ENCODE measurements at regions not wholly inside any gene's neighbourhood (a gene's known extent, or its start where the extent isn't known, plus 50 kb on each side); places are given as distances from the start of the nearest gene placed in this dataset.
A peak's percentile ranks its signal among the peaks of the same experiment; 100 is the strongest.
"Not testable (repeated sequence)": the region's sequence is repeated elsewhere in the genome, so short reads cannot be mapped to it uniquely, and the experiment has no call there.

DNA sequence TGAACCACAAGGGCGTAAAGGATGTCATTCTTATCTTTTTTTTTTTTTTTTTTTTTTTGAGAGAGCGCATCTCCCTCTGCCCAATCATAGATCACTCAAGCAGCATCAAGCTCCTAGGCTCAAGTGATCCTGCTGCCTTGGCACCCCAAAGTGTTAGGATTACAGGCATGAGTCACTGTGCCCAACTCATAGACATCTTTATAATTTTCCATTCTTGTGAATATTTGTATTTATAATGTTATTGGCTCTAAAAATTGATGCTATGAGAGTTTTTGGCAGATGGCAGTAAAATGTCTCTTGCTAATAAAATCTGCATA is 128.7 kb downstream of the AKR1D1 start:
- Mint-ChIP-seq H3K9me3 (peaks cover 0 to 3% (median 0%) of the 10 kb centered on the region in 3 donors), H3K4me1 (peaks cover 0 to 1% (median 0%) of the 10 kb centered on the region in 3 donors), H3K27ac (no peak overlapping the region)

DNA sequence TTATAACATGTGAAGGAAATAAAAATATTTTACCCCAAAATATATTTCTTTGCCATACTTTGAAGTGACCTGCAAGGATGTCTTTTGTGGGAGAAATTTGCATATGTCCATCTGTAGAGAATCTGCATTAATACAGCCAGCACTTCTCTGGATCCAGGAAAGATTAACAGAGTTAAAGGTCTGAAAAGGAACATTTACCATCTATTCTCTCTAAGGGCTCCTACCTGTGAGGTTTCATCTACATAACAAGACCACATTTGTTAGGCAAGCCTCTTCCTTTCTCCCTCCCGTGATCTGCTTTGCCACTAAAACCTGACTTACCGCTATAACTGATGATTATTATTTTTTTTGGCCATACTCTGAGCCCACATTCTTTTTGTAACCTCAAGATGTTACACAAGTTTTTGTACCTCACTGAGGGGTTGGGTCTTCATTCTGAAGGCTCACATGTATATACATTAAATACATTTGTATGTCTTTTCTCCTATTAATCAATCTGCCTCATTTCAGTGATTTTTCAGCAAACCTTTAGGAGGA is 129.4 kb downstream of the AKR1D1 start:
- Mint-ChIP-seq H3K4me1 (peaks cover 0 to 1% (median 0%) of the 10 kb centered on the region in 3 donors), H3K4me3 (no peak overlapping the region), H3K36me3 (no peaks in the 10 kb centered on the region), H3K27me3 (no peaks in the 10 kb centered on the region), H3K9me3 (peaks cover 0 to 3% (median 0%) of the 10 kb centered on the region in 3 donors), H3K27ac (no peak overlapping the region)

More for the DNA sequence above, 128.7 kb downstream of the AKR1D1 start:
- Mint-ChIP-seq H3K36me3 (no peaks in the 10 kb centered on the region), H3K27me3 (no peaks in the 10 kb centered on the region), H3K4me3 (no peak overlapping the region)

DNA sequence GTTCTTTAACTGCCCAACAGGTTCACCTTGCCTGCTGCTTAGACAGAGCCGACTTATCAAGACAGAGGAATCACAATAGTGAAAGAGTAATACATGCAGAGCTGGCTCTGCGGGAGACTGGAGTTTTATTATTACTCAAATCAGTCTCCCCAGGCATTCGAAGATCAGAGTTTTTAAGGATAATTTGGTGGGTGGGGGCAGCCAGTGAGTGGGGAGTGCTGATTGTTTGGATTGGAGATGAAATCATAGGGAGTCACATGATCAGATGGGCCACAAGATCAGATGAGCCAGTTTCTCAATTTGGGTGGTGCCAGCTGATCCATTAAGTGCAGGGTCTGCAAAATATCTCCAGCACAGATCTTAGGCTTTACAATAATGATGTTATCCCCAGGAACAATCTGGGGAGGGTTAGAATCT is 131.3 kb downstream of the AKR1D1 start:
- peaks cover 0 to 1% (median 0%) of the 10 kb centered on the region in 3 donors for H3K4me1 Mint-ChIP-seq

DNA sequence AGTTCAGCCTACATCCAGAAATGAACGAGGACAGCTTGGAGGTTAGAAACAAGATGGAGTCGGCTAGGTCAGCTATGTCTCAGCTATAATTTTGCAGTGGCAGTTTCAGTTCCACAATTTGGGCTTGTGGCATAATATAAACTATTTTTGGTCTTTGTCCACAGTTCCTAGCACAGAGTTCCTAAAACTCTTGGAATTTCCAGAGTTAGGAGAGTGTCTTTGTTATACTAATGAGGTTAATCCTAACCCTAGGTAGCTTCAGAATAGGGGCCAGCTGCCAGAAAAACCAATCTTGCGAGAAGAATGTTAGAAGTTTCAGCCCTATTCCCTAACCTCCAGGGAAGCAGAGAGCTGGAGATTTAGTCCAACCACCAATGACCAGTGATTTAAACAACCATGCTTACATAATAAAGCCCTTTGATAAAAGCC is 131.9 kb downstream of the AKR1D1 start:
- Mint-ChIP-seq H3K9me3 (peaks cover 0 to 3% (median 0%) of the 10 kb centered on the region in 3 donors), H3K4me1 (peaks cover 0 to 1% (median 0%) of the 10 kb centered on the region in 3 donors), H3K27ac (no peak overlapping the region), H3K4me3 (no peak overlapping the region), H3K27me3 (no peaks in the 10 kb centered on the region), H3K36me3 (no peaks in the 10 kb centered on the region)

More for the DNA sequence above, 131.3 kb downstream of the AKR1D1 start:
- peaks cover 0 to 3% (median 0%) of the 10 kb centered on the region in 3 donors for H3K9me3 Mint-ChIP-seq
- H3K27ac Mint-ChIP-seq: no peak overlapping the region
- no peaks in the 10 kb centered on the region for H3K36me3 Mint-ChIP-seq
- H3K4me3 Mint-ChIP-seq: no peak overlapping the region
- no peaks in the 10 kb centered on the region for H3K27me3 Mint-ChIP-seq

DNA sequence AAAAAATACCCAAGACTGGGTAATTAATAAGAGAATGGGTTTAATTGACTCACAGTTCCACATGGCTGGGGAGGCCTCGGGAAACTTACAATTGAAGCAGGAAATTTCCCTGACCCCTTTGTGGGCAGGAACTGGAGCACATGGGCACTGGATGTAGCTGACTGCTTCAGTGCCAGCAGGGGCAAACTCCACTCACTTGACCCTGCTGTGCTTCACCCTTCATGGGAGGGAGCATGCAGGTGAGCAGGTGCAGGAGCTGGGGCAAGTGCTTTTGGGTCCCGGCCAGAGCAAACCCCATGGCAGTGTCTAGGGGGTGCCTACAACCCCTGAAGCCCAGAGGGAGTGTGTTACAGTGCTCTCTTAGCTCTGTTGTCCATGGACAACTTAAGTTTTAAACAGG is 132.6 kb downstream of the AKR1D1 start:
- Mint-ChIP-seq H3K27me3 (no peaks in the 10 kb centered on the region), H3K27ac (no peak overlapping the region), H3K4me3 (no peak overlapping the region), H3K4me1 (peaks cover 0 to 1% (median 0%) of the 10 kb centered on the region in 3 donors), H3K36me3 (no peaks in the 10 kb centered on the region), H3K9me3 (peaks cover 0 to 3% (median 0%) of the 10 kb centered on the region in 3 donors)

DNA sequence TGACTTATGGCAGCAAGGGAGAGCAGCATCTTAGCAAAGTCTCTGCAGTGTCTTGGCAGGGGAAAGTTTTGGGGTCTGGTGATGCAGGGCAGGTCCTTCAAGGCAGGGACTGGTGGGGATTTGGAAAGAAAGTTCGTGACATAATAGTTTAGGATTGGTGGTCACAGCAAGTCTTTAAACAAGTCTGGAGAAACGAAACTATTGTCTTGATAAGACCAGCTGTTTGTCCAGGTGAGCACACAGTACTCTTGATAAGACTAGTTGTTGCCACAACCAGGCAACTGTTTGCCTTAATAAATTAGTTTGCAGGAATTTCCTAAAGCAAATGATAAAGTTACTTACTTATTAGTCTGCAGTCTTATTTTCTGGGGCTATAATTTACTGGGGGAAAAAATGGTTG is 136.1 kb downstream of the AKR1D1 start:
- peaks cover 0 to 4% (median 2%) of the 10 kb centered on the region in 3 donors for H3K9me3 Mint-ChIP-seq
- H3K27me3 Mint-ChIP-seq: no peaks in the 10 kb centered on the region
- H3K4me3 Mint-ChIP-seq: no peak overlapping the region
- H3K36me3 Mint-ChIP-seq: no peaks in the 10 kb centered on the region
- H3K4me1 Mint-ChIP-seq: no peaks in the 10 kb centered on the region
- no peak overlapping the region for H3K27ac Mint-ChIP-seq

DNA sequence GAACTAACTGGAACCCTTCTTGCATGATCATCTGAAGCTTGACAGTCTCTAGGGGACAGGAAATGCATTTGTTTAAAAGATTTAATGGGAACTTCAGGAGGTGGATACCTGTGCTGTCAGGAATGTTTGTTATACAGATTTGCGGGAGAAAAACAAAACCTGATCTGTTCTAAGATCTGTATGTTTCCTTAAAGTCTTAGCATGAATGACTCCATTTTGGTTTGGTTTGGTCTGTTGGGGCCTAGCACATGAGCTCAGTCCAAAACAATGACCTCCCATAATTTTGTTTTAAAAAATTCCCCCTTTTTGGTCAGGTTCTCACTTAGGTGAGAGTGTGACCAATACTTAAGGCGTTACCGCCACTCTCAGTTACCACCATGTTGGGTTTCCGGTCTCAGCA is 138.7 kb downstream of the AKR1D1 start:
- Mint-ChIP-seq H3K9me3 (peaks cover 2% of the 10 kb centered on the region in 3 donors), H3K4me3 (peak overlapping the region in 1 of 4 donors; percentile 10), H3K27ac (no peak overlapping the region), H3K27me3 (no peaks in the 10 kb centered on the region), H3K4me1 (no peaks in the 10 kb centered on the region), H3K36me3 (no peaks in the 10 kb centered on the region)

DNA sequence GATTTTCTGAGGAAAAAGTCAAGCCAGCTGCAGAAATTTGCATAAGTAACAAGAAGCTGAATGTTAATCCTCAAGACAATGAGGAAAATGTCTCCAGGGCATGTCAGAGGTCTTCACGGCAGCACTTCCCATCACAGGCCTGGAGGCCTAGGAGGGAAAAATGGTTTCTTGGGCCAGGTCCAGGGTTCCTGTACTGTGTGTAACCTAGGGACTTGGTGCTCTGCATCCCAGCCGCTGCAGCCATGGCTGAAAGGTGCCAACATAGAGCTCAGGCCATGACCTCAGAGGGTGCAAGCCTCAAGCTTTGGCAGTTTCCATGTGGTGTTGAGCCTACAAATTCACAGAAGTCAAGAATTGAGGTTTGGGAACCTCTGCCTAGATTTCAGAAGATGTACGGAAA is 144.1 kb downstream of the AKR1D1 start:
- peaks cover 1 to 17% (median 4%) of the 10 kb centered on the region in 3 donors for H3K9me3 Mint-ChIP-seq
- not testable (repeated sequence) for H3K4me3 Mint-ChIP-seq, H3K4me1 Mint-ChIP-seq, H3K27me3 Mint-ChIP-seq, H3K36me3 Mint-ChIP-seq, H3K27ac Mint-ChIP-seq

DNA sequence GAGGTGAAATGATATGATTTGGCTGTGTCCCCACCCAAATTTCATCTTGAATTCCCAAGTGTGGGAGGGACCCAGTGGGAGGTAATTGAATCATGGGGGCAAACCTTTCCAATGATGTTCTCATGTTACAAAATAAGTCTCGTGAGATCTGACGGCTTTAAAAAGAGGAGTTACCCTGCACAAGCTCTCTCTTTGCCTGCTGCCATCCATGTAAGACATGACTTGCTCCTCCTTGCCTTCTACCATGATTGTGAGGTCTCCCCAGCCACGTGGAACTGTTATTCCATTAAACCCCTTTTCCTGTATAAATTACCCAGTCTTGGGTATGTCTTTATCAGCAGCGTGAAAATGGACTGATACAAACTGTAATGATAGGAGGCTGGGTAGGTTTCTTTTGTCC is 145.1 kb downstream of the AKR1D1 start:
- H3K4me3 Mint-ChIP-seq, H3K27ac Mint-ChIP-seq, H3K27me3 Mint-ChIP-seq, H3K4me1 Mint-ChIP-seq, H3K36me3 Mint-ChIP-seq: not testable (repeated sequence)
- H3K9me3 Mint-ChIP-seq: peaks cover 1 to 17% (median 4%) of the 10 kb centered on the region in 3 donors

DNA sequence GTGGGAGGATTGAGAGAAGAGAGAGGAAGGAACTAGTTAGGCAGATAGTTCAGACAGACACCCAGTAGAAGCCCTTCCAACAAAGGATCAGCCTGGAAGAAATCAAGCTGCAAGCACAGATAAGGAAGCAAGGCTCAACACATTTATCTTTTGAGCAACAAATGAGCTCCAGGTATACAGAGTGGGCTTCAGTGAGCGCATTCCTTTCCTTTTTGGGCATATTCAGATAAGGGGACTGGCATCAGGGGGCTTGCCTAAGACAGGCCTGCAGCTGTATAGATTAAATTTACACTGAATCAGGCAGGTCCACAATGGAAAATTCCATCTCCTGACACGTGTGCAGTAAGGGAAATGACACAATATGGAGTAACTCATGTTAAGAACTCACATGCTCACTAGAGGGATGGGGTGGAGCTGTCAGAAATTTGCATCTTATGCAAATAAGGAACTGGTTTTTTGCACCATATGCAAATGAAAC is 147.2 kb downstream of the AKR1D1 start:
- Mint-ChIP-seq H3K27me3 (no peaks in the 10 kb centered on the region), H3K4me3 (no peak overlapping the region)

DNA sequence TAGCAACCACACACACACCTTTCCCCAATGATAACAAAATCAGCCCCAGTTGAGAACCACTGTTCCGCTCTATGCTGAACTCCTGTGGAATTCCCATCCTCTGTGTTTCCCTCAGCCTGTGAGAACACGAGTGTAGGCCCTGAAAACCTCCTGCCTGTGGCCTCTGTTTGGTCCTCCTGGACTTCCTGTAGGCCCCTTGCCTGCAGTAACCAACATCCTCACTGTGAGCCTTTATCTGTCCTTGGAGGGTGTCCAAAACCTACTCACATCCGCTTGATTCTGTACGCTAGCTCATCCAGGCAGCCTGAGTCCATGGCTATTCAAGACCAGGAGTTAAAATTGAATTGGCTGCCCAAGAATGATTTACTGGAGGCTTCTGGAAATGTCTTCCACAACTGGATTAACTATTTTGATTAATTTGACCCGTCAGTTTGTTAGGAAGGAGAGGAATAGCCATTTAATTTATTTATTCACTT is 149.8 kb downstream of the AKR1D1 start:
- H3K4me1 Mint-ChIP-seq: no peaks in the 10 kb centered on the region
- H3K36me3 Mint-ChIP-seq: no peaks in the 10 kb centered on the region
- H3K27ac Mint-ChIP-seq: no peak overlapping the region
- H3K9me3 Mint-ChIP-seq: peaks cover 4 to 11% (median 7%) of the 10 kb centered on the region in 3 donors
- no peaks in the 10 kb centered on the region for H3K27me3 Mint-ChIP-seq
- no peak overlapping the region for H3K4me3 Mint-ChIP-seq

More for the DNA sequence above, 147.2 kb downstream of the AKR1D1 start:
- Mint-ChIP-seq H3K9me3 (peaks cover 4 to 17% (median 5%) of the 10 kb centered on the region in 3 donors), H3K27ac (no peak overlapping the region), H3K36me3 (no peaks in the 10 kb centered on the region), H3K4me1 (no peaks in the 10 kb centered on the region)

DNA sequence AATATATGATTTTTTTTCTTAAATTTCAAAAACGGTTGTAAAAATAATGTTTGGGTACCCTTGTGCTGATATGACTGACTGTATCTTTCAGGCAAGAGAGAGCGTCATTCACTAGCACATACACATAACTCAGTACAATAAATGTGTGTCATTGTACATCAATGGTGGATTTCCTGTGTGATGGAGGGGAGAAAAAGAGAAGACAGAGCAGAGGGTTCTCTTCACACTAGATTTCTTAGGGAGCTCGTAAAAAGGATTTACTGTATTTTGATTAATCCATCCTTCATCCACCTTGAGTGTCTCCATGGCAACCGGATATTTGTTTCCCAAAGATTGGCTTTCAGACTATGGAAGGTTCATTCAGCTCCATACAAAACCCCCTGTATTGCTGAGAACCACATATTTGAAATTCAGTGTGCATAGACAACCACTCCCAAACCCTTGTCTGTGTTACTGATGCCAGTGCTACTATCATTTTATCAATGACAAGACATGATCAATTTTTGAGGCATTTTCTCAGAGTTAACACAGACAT is 150.6 kb downstream of the AKR1D1 start:
- H3K27me3 Mint-ChIP-seq: no peaks in the 10 kb centered on the region
- H3K36me3 Mint-ChIP-seq: no peaks in the 10 kb centered on the region
- no peak overlapping the region for H3K4me3 Mint-ChIP-seq
- peaks cover 1 to 9% (median 5%) of the 10 kb centered on the region in 3 donors for H3K9me3 Mint-ChIP-seq
- no peaks in the 10 kb centered on the region for H3K4me1 Mint-ChIP-seq
- no peak overlapping the region for H3K27ac Mint-ChIP-seq

DNA sequence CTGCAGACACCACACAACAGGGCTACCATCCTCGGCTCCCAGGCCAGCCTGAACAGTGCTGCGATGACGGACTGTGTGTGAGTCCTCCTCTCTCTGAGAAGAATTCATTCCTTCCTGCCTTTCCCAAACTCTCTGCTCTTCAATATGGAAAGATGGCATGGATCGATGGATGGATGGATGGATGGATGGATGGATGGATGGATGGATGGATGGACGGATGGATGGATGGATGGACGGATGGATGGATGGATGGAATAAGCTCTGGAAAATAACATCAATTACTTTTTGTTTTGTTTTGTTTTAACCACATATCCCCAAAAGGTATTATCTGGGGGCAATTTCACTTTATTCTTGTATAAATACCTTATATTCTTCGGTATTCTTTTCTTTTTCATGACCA is 151.9 kb downstream of the AKR1D1 start:
- Mint-ChIP-seq H3K9me3 (peaks cover 4 to 13% (median 12%) of the 10 kb centered on the region in 3 donors), H3K4me1 (no peaks in the 10 kb centered on the region), H3K27me3 (no peaks in the 10 kb centered on the region), H3K4me3 (no peak overlapping the region), H3K36me3 (no peaks in the 10 kb centered on the region), H3K27ac (no peak overlapping the region)

DNA sequence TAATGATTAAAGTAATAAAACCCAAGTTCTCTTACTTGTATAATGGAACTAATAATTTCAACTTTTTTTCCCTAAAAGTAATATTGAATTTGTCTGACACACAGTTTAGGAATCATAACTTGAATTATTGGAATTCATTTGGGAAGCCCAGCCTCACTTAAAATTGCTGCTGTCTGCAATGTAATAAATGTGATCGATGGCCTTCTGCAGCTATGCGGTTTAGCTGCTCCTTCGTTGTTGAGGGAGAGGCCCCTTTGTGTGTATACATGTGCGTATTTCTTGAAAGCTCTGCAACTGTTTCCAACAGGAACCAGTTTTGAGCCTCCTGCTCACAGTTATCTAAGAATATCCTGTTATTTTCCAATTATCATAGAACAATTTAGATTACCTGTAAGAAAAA is 152.5 kb downstream of the AKR1D1 start:
- Mint-ChIP-seq H3K27me3 (no peaks in the 10 kb centered on the region), H3K9me3 (peaks cover 5 to 15% (median 12%) of the 10 kb centered on the region in 3 donors), H3K4me1 (no peaks in the 10 kb centered on the region), H3K27ac (no peak overlapping the region), H3K36me3 (no peaks in the 10 kb centered on the region), H3K4me3 (no peak overlapping the region)

DNA sequence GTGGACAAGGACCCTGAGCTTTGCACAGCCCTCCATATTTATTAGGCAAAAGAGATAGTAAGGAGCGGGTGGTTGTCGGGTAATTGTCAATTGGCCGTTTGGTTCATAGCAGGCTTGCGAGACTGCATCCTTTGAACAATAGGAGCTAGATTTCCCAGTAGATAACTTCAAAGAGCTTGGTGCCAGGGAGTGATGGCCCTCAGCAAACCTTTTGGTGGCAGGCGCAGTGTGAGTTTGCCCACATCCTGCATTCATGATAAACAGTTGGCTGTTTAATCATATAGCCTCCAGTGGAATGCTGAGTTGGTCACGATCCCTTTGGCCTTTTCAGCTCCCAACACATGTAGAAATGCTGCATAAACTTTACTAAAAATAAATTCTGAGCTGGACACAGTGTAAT is 156.9 kb downstream of the AKR1D1 start:
- Mint-ChIP-seq H3K9me3 (peaks cover 3 to 13% (median 12%) of the 10 kb centered on the region in 3 donors), H3K36me3 (no peaks in the 10 kb centered on the region), H3K4me1 (no peaks in the 10 kb centered on the region), H3K27ac (no peak overlapping the region), H3K4me3 (peak overlapping the region in 1 of 4 donors; percentile 27), H3K27me3 (no peaks in the 10 kb centered on the region)

DNA sequence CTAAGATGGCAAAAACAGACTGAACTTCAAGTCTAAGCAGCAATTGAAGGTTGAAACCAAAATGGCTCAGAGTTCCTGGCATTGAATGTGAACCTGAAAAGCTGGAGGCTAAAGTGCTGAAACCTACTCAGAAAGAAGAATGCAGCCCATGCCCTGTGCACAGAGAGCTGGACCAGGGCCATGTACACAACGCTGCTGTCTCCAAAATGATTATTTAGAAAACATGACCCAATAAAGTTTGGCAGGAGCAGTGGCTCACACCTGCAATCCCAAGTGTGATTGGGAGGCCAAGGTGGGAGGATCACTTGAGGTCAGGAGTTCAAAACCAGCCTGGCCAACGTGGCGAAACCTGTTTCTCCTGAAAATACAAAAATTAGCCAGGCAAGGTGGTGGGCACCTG is 158.9 kb downstream of the AKR1D1 start:
- no peaks in the 10 kb centered on the region for H3K27me3 Mint-ChIP-seq
- H3K36me3 Mint-ChIP-seq: no peaks in the 10 kb centered on the region
- H3K4me3 Mint-ChIP-seq: no peak overlapping the region
- no peak overlapping the region for H3K27ac Mint-ChIP-seq
- no peaks in the 10 kb centered on the region for H3K4me1 Mint-ChIP-seq
- peaks cover 3 to 13% (median 12%) of the 10 kb centered on the region in 3 donors for H3K9me3 Mint-ChIP-seq
